ENCODE measurements at regions not wholly inside any gene's neighbourhood (a gene's known extent, or its start where the extent isn't known, plus 50 kb on each side); places are given as distances from the start of the nearest gene placed in this dataset.

DNA sequence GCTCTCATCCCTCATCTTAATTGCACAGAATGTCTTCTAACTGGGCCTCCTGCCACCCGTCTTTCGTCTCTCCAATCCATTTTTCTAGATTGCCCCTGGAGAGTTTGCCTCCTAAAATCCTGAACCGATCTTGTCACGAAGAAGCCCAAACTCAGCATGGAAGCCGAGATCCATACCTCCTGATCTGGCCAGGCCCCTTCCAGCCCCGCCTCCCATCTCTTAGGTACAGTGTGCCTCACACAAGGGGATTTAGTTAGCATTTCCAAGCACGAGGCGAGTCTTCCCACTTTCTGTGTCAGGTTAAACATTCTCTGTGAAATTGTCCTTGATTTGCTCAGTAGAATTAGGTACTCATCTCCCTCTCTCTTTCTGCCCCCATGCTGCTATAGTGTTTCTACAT, 80.0 kb upstream of the TENM3 start:
- no peak for DNase-seq (ENCODE audit: low read depth)

DNA sequence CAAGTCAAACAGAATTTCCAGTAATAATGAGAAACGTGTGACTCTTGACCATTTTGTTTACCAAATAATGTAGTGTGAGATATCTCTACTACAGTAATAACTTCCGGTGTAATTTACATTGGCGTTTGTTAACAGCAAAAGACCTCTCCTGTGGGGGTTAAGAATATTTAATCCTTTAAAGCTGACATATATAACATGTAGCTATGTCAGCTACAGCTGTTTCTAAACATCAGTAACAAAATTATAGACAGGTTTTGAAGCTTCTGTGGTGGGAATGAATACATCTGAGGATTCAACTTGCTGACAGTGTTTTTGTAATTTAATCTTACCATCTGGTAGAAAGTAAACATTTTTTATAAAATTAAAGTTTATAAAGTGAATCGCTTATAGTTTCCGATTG, 73.6 kb upstream of the TENM3 start:
- TF ChIP-seq, protein P1, sequence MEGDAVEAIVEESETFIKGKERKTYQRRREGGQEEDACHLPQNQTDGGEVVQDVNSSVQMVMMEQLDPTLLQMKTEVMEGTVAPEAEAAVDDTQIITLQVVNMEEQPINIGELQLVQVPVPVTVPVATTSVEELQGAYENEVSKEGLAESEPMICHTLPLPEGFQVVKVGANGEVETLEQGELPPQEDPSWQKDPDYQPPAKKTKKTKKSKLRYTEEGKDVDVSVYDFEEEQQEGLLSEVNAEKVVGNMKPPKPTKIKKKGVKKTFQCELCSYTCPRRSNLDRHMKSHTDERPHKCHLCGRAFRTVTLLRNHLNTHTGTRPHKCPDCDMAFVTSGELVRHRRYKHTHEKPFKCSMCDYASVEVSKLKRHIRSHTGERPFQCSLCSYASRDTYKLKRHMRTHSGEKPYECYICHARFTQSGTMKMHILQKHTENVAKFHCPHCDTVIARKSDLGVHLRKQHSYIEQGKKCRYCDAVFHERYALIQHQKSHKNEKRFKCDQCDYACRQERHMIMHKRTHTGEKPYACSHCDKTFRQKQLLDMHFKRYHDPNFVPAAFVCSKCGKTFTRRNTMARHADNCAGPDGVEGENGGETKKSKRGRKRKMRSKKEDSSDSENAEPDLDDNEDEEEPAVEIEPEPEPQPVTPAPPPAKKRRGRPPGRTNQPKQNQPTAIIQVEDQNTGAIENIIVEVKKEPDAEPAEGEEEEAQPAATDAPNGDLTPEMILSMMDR (conservative IDR thresholded peaks at IDR 0.05; ENCODE audit: low read depth, low read length): no peak
- DNase-seq (ENCODE audit: low read depth): no peak
- no peak overlapping the region for H3K4me3 ChIP-seq (ENCODE audit: low read length)

More for the DNA sequence above, 80.0 kb upstream of the TENM3 start:
- H3K4me3 ChIP-seq (ENCODE audit: low read length): no peak overlapping the region
- TF ChIP-seq, protein P1 (conservative IDR thresholded peaks at IDR 0.05; ENCODE audit: low read depth, low read length): no peak

DNA sequence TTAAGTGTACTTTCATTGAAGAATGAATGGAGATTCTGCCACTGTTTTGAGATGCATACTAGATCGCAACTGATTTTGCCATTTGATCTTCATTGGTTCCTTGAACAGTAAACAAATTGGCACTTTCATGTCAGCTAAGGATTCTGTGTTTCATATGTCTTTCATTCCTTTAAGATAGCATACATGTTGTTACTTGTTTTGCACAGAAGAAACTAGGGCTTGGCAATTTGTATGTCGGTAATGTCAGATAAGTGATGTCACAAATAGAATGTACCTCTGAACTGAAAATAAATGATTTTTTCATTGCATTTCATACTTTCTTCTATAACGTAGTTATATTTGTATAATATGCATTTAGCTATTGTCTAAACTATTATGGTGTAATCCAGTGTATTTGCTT, 73.2 kb upstream of the TENM3 start:
- no peak overlapping the region for H3K4me3 ChIP-seq (ENCODE audit: low read length)
- TF ChIP-seq, protein P1 (conservative IDR thresholded peaks at IDR 0.05; ENCODE audit: low read depth, low read length): no peak
- DNase-seq (ENCODE audit: low read depth): no peak

- TF ChIP-seq, protein P1 (conservative IDR thresholded peaks at IDR 0.05; ENCODE audit: low read depth, low read length): no peak
- DNase-seq (ENCODE audit: low read depth): no peak
- H3K4me3 ChIP-seq (ENCODE audit: low read length): no peak overlapping the region
Observed at GRCh38 chr4:182170417-182170935, 72.7 kb upstream of the TENM3 start.

DNA sequence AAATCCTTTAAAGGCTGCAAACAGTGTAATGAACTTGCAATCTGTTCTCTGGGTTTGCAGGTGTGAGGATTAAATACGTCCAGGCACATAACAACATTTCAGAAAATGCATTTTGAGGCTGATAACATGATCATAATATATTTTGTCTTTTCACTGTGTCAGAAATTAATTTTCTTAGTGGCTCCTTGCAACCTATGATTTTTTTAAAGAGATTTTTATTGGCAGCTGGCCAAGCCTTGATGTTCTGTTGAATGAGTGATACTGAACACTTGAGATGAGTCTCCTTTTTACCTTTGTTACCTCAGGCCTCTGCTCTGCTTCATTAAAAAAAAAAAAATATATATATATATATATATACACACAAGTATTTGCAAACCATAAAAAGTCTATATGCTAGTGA, 68.2 kb upstream of the TENM3 start:
- TF ChIP-seq, protein P1 (conservative IDR thresholded peaks at IDR 0.05; ENCODE audit: low read depth, low read length): no peak
- no peak for DNase-seq (ENCODE audit: low read depth)
- no peak overlapping the region for H3K4me3 ChIP-seq (ENCODE audit: low read length)

GRCh38 chr4:182175788-182176519, 67.2 kb upstream of the TENM3 start:
- no peak for DNase-seq (ENCODE audit: low read depth)
- TF ChIP-seq, protein P1 (conservative IDR thresholded peaks at IDR 0.05; ENCODE audit: low read depth, low read length): no peak
- H3K4me3 ChIP-seq (ENCODE audit: low read length): no peak overlapping the region

DNA sequence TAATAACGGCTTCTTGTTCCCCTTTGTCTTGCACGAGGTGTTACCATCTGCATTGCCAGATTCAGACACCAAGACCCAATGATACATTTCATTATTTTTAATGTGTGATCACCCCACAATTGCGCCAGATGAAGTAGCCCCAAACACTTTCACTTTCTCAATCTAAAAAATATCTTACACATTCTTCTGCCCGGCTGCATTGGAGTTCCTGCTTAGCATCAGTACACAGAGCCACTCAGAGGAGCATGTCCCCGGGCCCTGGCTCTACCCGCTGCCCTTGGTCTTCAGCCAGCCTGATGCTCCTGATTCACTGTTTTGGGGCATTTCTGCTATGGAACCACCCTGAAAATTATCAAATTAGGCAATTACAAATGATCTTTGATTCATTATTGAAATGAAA, 66.0 kb upstream of the TENM3 start:
- no peak overlapping the region for H3K4me3 ChIP-seq (ENCODE audit: low read length)
- no peak for DNase-seq (ENCODE audit: low read depth)
- TF ChIP-seq, protein P1 (conservative IDR thresholded peaks at IDR 0.05; ENCODE audit: low read depth, low read length): no peak

Measured in retinal pigment epithelial cell (primary cell).